ENCODE measurements at regions not wholly inside any gene's neighbourhood (a gene's known extent, or its start where the extent isn't known, plus 50 kb on each side); places are given as distances from the start of the nearest gene placed in this dataset.
"Not testable (repeated sequence)": the region's sequence is repeated elsewhere in the genome, so short reads cannot be mapped to it uniquely, and the experiment has no call there.

DNA sequence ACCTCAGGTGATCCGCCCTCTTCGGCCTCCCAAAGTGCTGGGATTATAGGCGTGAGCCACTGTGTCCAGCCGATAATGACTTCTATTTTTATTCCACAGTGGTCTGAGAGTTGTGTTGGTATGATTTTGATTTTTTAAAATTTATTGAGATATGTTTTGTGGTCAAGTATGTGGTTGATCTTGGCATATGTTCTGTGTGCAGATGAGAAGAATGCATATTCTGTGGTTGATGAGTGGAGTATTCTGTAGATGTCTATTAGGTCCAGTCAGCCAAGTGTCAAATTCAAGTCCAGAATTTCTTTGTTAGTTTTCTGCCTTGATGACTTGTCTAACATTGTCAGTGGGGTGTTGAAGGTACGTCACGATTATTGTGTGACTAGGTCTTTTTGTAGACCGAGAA, 338.2 kb upstream of the TARS1 start:
- Histone ChIP-seq H3K4me3 (no peak overlapping the region), H3K27ac (replicated peaks in 1 of 4) (no peak overlapping the region), H3K4me1 (no peaks in the 10 kb centered on the region), H3K36me3 (no peaks in the 10 kb centered on the region), H3K27me3 (no peaks in the 10 kb centered on the region), H3K9me3 (peaks cover 0 to 36% (median 23%) of the 10 kb centered on the region in 4 donors)
- TF ChIP-seq POLR2AphosphoS5 (IDR thresholded peaks at IDR 0.05) (no peak), POLR2A (IDR thresholded peaks at IDR 0.05; ENCODE audit: low read depth) (no peak), EP300 (IDR thresholded peaks at IDR 0.05) (no peak)
- TF ChIP-seq, protein P1, sequence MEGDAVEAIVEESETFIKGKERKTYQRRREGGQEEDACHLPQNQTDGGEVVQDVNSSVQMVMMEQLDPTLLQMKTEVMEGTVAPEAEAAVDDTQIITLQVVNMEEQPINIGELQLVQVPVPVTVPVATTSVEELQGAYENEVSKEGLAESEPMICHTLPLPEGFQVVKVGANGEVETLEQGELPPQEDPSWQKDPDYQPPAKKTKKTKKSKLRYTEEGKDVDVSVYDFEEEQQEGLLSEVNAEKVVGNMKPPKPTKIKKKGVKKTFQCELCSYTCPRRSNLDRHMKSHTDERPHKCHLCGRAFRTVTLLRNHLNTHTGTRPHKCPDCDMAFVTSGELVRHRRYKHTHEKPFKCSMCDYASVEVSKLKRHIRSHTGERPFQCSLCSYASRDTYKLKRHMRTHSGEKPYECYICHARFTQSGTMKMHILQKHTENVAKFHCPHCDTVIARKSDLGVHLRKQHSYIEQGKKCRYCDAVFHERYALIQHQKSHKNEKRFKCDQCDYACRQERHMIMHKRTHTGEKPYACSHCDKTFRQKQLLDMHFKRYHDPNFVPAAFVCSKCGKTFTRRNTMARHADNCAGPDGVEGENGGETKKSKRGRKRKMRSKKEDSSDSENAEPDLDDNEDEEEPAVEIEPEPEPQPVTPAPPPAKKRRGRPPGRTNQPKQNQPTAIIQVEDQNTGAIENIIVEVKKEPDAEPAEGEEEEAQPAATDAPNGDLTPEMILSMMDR (IDR thresholded peaks at IDR 0.05): no peak
- DNase-seq (ENCODE audit: extremely low spot score): no peak
- 91% methylated on average over 7 of the region's 7 CpGs for WGBS
- intact Hi-C loops (cut with DNase I): no loop called here

DNA sequence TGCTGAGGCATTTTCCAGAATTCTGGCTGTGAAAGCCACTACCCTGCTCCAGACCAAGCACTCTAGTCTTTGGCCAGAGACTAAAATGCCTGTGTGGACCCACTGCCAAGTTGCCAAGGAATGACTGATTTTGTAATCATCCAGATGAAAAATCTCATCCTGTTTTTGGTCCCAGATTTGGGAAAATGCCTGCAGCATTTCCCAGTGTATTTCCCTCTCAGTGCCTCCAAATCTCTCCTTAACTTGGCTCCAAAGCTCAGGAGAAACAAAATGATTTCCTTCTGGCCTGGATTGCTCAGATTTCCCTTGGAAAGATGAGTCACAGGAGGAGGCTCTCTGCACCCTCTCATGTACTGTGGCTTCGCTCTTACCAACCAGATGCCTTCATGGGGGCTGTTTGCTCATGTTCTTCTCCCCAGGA, 335.2 kb upstream of the TARS1 start:
- intact Hi-C loops (cut with DNase I): no loop called here
- no peaks in the 10 kb centered on the region for H3K36me3 ChIP-seq
- no peak for TF ChIP-seq POLR2A (IDR thresholded peaks at IDR 0.05; ENCODE audit: low read depth)
- no peak for TF ChIP-seq POLR2AphosphoS5 (IDR thresholded peaks at IDR 0.05)
- TF ChIP-seq, protein P1 (IDR thresholded peaks at IDR 0.05): no peak
- no peak for TF ChIP-seq EP300 (IDR thresholded peaks at IDR 0.05)
- H3K4me1 ChIP-seq: no peaks in the 10 kb centered on the region
- H3K27ac ChIP-seq (replicated peaks in 1 of 4): no peak overlapping the region
- H3K4me3 ChIP-seq: no peak overlapping the region
- H3K27me3 ChIP-seq: no peaks in the 10 kb centered on the region
- peaks cover 0 to 51% (median 25%) of the 10 kb centered on the region in 4 donors for H3K9me3 ChIP-seq
- DNase-seq (ENCODE audit: extremely low spot score): no peak
- 73% methylated on average over 1 of the region's 1 CpG for WGBS

DNA sequence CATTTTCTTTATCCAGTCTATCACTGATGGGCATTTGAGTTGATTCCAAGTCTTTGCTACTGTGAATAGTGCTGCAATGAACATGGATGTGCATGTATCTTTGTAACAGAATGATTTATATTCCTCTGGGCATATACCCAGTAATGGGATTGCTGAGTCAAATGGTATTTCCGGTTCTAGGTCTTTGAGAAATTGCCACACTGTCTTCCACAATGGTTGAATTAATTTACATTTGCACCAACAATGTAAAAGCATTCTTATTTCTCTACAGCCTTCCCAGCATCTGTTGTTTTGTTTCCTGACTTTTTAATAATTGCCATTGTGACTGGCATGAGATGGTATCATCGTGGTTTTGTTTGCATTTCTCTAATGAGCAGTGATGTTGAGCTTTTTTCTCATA, 330.3 kb upstream of the TARS1 start:
- H3K9me3 ChIP-seq: peaks cover 0 to 28% (median 2%) of the 10 kb centered on the region in 4 donors
- H3K27me3 ChIP-seq; H3K27ac ChIP-seq (replicated peaks in 1 of 4); H3K36me3 ChIP-seq; DNase-seq (ENCODE audit: extremely low spot score); intact Hi-C loops (cut with DNase I); H3K4me3 ChIP-seq; H3K4me1 ChIP-seq: not testable (repeated sequence)
- 84% methylated on average over 2 of the region's 2 CpGs for WGBS

DNA sequence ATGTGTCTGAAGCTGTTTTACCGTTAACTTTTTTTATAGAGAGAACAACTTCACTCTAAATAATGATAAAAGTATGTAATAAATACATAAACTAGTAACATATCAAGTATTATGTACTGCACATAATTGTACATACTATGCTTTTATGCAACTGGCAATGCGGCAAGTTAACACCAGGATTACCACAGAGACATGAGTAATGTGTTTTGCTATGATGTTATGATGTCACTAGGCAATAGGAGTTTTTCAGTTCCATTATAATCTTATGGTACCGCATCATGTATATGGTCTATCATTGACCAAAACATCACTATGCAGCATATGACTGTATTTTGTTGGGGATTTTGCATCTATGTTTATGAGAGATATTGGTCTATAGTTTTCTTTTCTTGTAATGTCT, 326.4 kb upstream of the TARS1 start:
- H3K36me3 ChIP-seq: no peaks in the 10 kb centered on the region
- no peak overlapping the region for H3K27ac ChIP-seq (replicated peaks in 1 of 4)
- no peak overlapping the region for H3K4me3 ChIP-seq
- H3K27me3 ChIP-seq: no peaks in the 10 kb centered on the region
- intact Hi-C loops (cut with DNase I): no loop called here
- 87% methylated on average over 3 of the region's 3 CpGs for WGBS
- H3K9me3 ChIP-seq: peaks cover 0 to 14% (median 0%) of the 10 kb centered on the region in 4 donors
- no peak for DNase-seq (ENCODE audit: extremely low spot score)
- no peak for TF ChIP-seq POLR2A (IDR thresholded peaks at IDR 0.05; ENCODE audit: low read depth)
- TF ChIP-seq EP300 (IDR thresholded peaks at IDR 0.05): no peak
- TF ChIP-seq POLR2AphosphoS5 (IDR thresholded peaks at IDR 0.05): no peak
- TF ChIP-seq, protein P1 (IDR thresholded peaks at IDR 0.05): no peak
- no peaks in the 10 kb centered on the region for H3K4me1 ChIP-seq

DNA sequence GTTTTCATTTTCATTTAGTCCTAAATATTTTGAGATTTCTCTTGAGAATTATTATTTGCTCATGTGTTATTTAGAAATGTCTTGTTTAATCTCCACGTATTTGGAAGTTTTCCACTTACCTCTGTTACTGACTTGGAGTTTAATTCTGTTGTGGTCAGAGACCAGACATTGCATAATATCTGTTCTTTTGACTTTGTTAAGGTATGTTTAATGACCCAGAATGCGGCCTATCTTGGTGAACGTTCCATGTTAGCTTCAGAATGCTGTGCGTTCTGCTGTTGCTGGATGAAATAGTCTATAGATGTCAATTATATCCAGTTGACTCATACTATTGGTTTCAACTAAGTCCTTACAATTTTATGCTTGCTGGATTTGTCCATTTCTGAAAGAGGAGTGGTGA, 325.3 kb upstream of the TARS1 start:
- Histone ChIP-seq H3K27ac (replicated peaks in 1 of 4) (no peak overlapping the region), H3K4me1 (no peaks in the 10 kb centered on the region), H3K27me3 (no peaks in the 10 kb centered on the region), H3K4me3 (no peak overlapping the region), H3K36me3 (no peaks in the 10 kb centered on the region), H3K9me3 (peaks cover 0 to 10% (median 0%) of the 10 kb centered on the region in 4 donors)
- TF ChIP-seq POLR2AphosphoS5 (IDR thresholded peaks at IDR 0.05) (no peak), POLR2A (IDR thresholded peaks at IDR 0.05; ENCODE audit: low read depth) (no peak)
- TF ChIP-seq, protein P1 (IDR thresholded peaks at IDR 0.05): no peak
- intact Hi-C loops (cut with DNase I): no loop called here
- 76% methylated on average over 4 of the region's 4 CpGs for WGBS
- DNase-seq (ENCODE audit: extremely low spot score): no peak

Measured in esophagus muscularis mucosa (tissue), 4 donors.